CD14-positive monocyte (primary cell): ENCODE measurements at regions not wholly inside any gene's neighbourhood (a gene's known extent, or its start where the extent isn't known, plus 50 kb on each side); places are given as distances from the start of the nearest gene placed in this dataset.

Experiments
- DNase-seq, 3 donors: peaks; one replicate each; pipeline ENCODE4 v3.0.0-alpha.2; 2011 to 2022
- H2AFZ ChIP-seq: 2 replicates; pipeline ENCODE4 v1.6.0; 2012; ENCODE audit warnings: mild to moderate bottlenecking, low read depth, low read length, inconsistent platforms; ENCODE audit not compliant: insufficient read depth, poor library complexity, severe bottlenecking
- H3K27ac ChIP-seq, 2 donors: 1 replicate in 1 of 2; 2 replicates in 1 of 2; pipeline ENCODE4 v1.5.1; 2012 to 2013; ENCODE audit warnings: low read length in 2 of 2, control low read depth in 1 of 2, inconsistent platforms in 1 of 2, low read depth in 1 of 2, mild to moderate bottlenecking in 1 of 2
- H3K27me3 ChIP-seq, 2 donors: one replicate each; pipeline versions ENCODE4 v1.6.0 to v1.6.1; 2011 to 2013; ENCODE audit warnings: low read length in 2 of 2; ENCODE audit not compliant: control insufficient read depth in 2 of 2, insufficient read depth in 2 of 2
- H3K36me3 ChIP-seq, 2 donors: replicated peaks in 1 of 2; 1 replicate in 1 of 2; 2 replicates in 1 of 2; pipeline versions ENCODE4 v1.5.1 to v1.6.1; 2012 to 2013; ENCODE audit warnings: low read length in 2 of 2, control low read depth in 1 of 2, inconsistent platforms in 1 of 2, mild to moderate bottlenecking in 1 of 2; ENCODE audit not compliant: insufficient read depth in 2 of 2, control insufficient read depth in 1 of 2
- H3K4me1 ChIP-seq, 2 donors: 1 replicate in 1 of 2; 2 replicates in 1 of 2; pipeline versions ENCODE4 v1.5.1 to v1.6.1; 2012 to 2013; ENCODE audit warnings: low read length in 2 of 2, control low read depth in 1 of 2, inconsistent platforms in 1 of 2, mild to moderate bottlenecking in 1 of 2, moderate library complexity in 1 of 2; ENCODE audit not compliant: insufficient read depth in 2 of 2, control insufficient read depth in 1 of 2
- H3K4me2 ChIP-seq: replicated peaks from 2 replicates; pipeline ENCODE3; 2012; ENCODE audit warnings: low read length, moderate library complexity, mild to moderate bottlenecking; ENCODE audit not compliant: poor library complexity, severe bottlenecking; ENCODE audit errors: extremely low read depth
- H3K4me3 ChIP-seq, 3 experiments: fragments of 200-600 bp in 1 of 3; sonication (generic) in 1 of 3; replicated peaks in 1 of 3; 1 replicate in 2 of 3; 2 replicates in 1 of 3; pipeline ENCODE4 v1.5.1; 2011 to 2013; ENCODE audit warnings: low read length in 3 of 3, mild to moderate bottlenecking in 3 of 3, control low read depth in 2 of 3, low read depth in 2 of 3, inconsistent platforms in 1 of 3, moderate library complexity in 1 of 3
- H3K79me2 ChIP-seq: 2 replicates; pipeline ENCODE4 v1.6.0; 2012; ENCODE audit warnings: mild to moderate bottlenecking, control low read depth, inconsistent platforms, low read length, moderate library complexity; ENCODE audit not compliant: insufficient read depth
- H3K9ac ChIP-seq: 2 replicates; pipeline ENCODE4 v1.6.0; 2017; ENCODE audit warnings: low read length, mild to moderate bottlenecking; ENCODE audit not compliant: insufficient read depth, poor library complexity, severe bottlenecking
- H3K9me3 ChIP-seq, 2 donors: replicated peaks in 1 of 2; 1 replicate in 1 of 2; 2 replicates in 1 of 2; pipeline versions ENCODE4 v1.5.1 to v1.6.1; 2012 to 2013; ENCODE audit warnings: low read length in 2 of 2, control low read depth in 1 of 2; ENCODE audit not compliant: control insufficient read depth in 1 of 2, insufficient read depth in 1 of 2
- H4K20me1 ChIP-seq: 2 replicates; pipeline ENCODE4 v1.6.0; 2012; ENCODE audit warnings: mild to moderate bottlenecking, low read length, control low read depth, moderate library complexity; ENCODE audit not compliant: insufficient read depth
- H3K27ac Mint-ChIP-seq, 7 donors: one replicate each; pipeline ENCODE4 v1.8.0; 2020; ENCODE audit warnings: mild to moderate bottlenecking in 7 of 7, mixed read lengths in 7 of 7, moderate library complexity in 6 of 7, inconsistent platforms in 2 of 7
- H3K27me3 Mint-ChIP-seq, 3 donors: one replicate each; pipeline ENCODE4 v1.8.0; 2021 to 2022; ENCODE audit warnings: low read depth in 3 of 3, mild to moderate bottlenecking in 3 of 3, mixed read lengths in 3 of 3, moderate library complexity in 3 of 3, inconsistent platforms in 1 of 3
- H3K36me3 Mint-ChIP-seq, 2 donors: one replicate each; pipeline ENCODE4 v1.8.0; 2020; ENCODE audit warnings: mixed read lengths in 2 of 2, inconsistent platforms in 1 of 2, mild to moderate bottlenecking in 1 of 2
- H3K4me1 Mint-ChIP-seq: one replicate; pipeline ENCODE4 v1.8.0; 2020; ENCODE audit warnings: mild to moderate bottlenecking, mixed read lengths
- H3K4me3 Mint-ChIP-seq, 2 donors: one replicate each; pipeline ENCODE4 v1.8.0; 2020; ENCODE audit warnings: mild to moderate bottlenecking in 2 of 2, mixed read lengths in 2 of 2, moderate library complexity in 1 of 2
- H3K9me3 Mint-ChIP-seq, 7 donors: one replicate each; pipeline ENCODE4 v1.8.0; 2020 to 2022; ENCODE audit warnings: mixed read lengths in 7 of 7, mild to moderate bottlenecking in 6 of 7, moderate library complexity in 6 of 7, inconsistent platforms in 2 of 7
- CTCF ChIP-seq: fragments of 200-600 bp; IDR thresholded peaks from one replicate; pipeline ENCODE4 v1.8.0; 2022; ENCODE audit warnings: antibody characterized with exemption, mild to moderate bottlenecking
- WGBS: methylation state at CpG from one replicate; pipeline ENCODE4 v1.1.5; 2013; ENCODE audit warnings: missing lambda C conversion rate; ENCODE audit not compliant: insufficient coverage; 5-methylcytosine and 5-hydroxymethylcytosine counted together
- intact Hi-C, 2 donors: fragments of 100-400 bp; cut with micrococcal nuclease; formaldehyde crosslinking; loops; one replicate each; pipeline versions ENCODE4 v1.15.0 to v1.15.1; 2023

GRCh38 chr20:50277460-50278376, 87.1 kb downstream of the CEBPB start:
- Mint-ChIP-seq H3K36me3 (peaks cover 50 to 61% of the 10 kb centered on the region in 2 donors), H3K4me1 (peaks cover 96% of the 10 kb centered on the region), H3K4me3 (peak overlapping the region; percentile 91 to 99), H3K27me3 (no peaks in the 10 kb centered on the region), H3K9me3 (no peaks in the 10 kb centered on the region), H3K27ac (peak overlapping the region; percentile 99 to 100 (median 100))
- peak overlapping the region; percentile 51 to 76 (median 57) for H3K4me3 ChIP-seq
- H3K9me3 ChIP-seq = no peaks in the 10 kb centered on the region
- H4K20me1 ChIP-seq = no peaks in the 10 kb centered on the region
- intact Hi-C loops = loop anchor here in 1 of 2 donors (2.0 kb wide), 1 partner anchor 71 kb away; no protein-coding TSS in a partner anchor
- WGBS = 91% methylated on average over 14 of the region's 16 CpGs
- H3K79me2 ChIP-seq = peaks cover 64% of the 10 kb centered on the region
- peak overlapping the region; percentile 90 for H3K9ac ChIP-seq
- no peak for TF ChIP-seq CTCF
- H3K4me1 ChIP-seq = peaks cover 97 to 98% of the 10 kb centered on the region in 2 donors
- H3K27me3 ChIP-seq = no peaks in the 10 kb centered on the region
- no peak for DNase-seq
- peaks cover 8 to 20% of the 10 kb centered on the region in 2 donors for H3K36me3 ChIP-seq
- peak overlapping the region; percentile 80 for H3K4me2 ChIP-seq
- H2AFZ ChIP-seq = no peak overlapping the region
- H3K27ac ChIP-seq = peak overlapping the region; percentile 99

GRCh38 chr20:50278377-50278683, 87.7 kb downstream of the CEBPB start:
- Histone ChIP-seq H3K9ac (peak overlapping the region; percentile 90), H3K4me3 (peak overlapping the region; percentile 51 to 76 (median 57)), H3K27ac (peak overlapping the region; percentile 99), H3K9me3 (no peaks in the 10 kb centered on the region), H3K79me2 (peaks cover 59% of the 10 kb centered on the region), H4K20me1 (no peaks in the 10 kb centered on the region), H2AFZ (no peak overlapping the region), H3K4me2 (peak overlapping the region; percentile 80), H3K4me1 (peaks cover 97 to 98% of the 10 kb centered on the region in 2 donors), H3K36me3 (peaks cover 8 to 20% of the 10 kb centered on the region in 2 donors), H3K27me3 (no peaks in the 10 kb centered on the region)
- intact Hi-C loops = no loop called here
- TF ChIP-seq CTCF = no peak
- peaks cover 96% of the 10 kb centered on the region for H3K4me1 Mint-ChIP-seq
- 17% methylated on average over 1 of the region's 5 CpGs for WGBS
- H3K9me3 Mint-ChIP-seq = no peaks in the 10 kb centered on the region
- DNase-seq = peak in 2 of 3 donors; percentile 31 to 33
- peak overlapping the region; percentile 91 to 99 for H3K4me3 Mint-ChIP-seq
- H3K27me3 Mint-ChIP-seq = no peaks in the 10 kb centered on the region
- H3K27ac Mint-ChIP-seq = peak overlapping the region; percentile 99 to 100 (median 100)
- peaks cover 49 to 64% of the 10 kb centered on the region in 2 donors for H3K36me3 Mint-ChIP-seq
